Gastroesophageal sphincter (tissue), 3 donors: ENCODE measurements at regions not wholly inside any gene's neighbourhood (a gene's known extent, or its start where the extent isn't known, plus 50 kb on each side); places are given as distances from the start of the nearest gene placed in this dataset.

Experiments used
- CTCF ChIP-seq, 4 experiments: fragments of 200-600 bp in 2 of 4; fragments of 450-650 bp in 2 of 4; sonication (generic) in 1 of 4; IDR thresholded peaks; one replicate each; pipeline ENCODE4 v1.5.1; 2017 to 2019; ENCODE audit warnings: antibody characterized with exemption in 4 of 4, mild to moderate bottlenecking in 2 of 4, moderate library complexity in 2 of 4
- EP300 ChIP-seq: sonication (generic); formaldehyde crosslinking; IDR thresholded peaks from one replicate; pipeline ENCODE4 v1.6.1; 2017; ENCODE audit warnings: antibody characterized with exemption, mild to moderate bottlenecking
- POLR2A ChIP-seq, 2 donors: fragments of 450-650 bp; IDR thresholded peaks; one replicate each; pipeline ENCODE4 v1.6.1; 2017; ENCODE audit warnings: antibody characterized with exemption in 2 of 2, mild to moderate bottlenecking in 2 of 2, moderate library complexity in 1 of 2
- POLR2AphosphoS5 ChIP-seq: sonication (generic); formaldehyde crosslinking; IDR thresholded peaks from one replicate; pipeline ENCODE4 v1.6.1; 2017; ENCODE audit warnings: antibody characterized with exemption

- TF ChIP-seq CTCF (IDR thresholded peaks at IDR 0.05), result no peak
- no peak for TF ChIP-seq POLR2AphosphoS5
- TF ChIP-seq EP300, result no peak
- TF ChIP-seq POLR2A (IDR thresholded peaks at IDR 0.05), result no peak
Measured at GRCh38 chr16:52312716-52313115, 234.2 kb downstream of the TOX3 start.
